SK-N-SH (cell line): ENCODE measurements at regions not wholly inside any gene's neighbourhood (a gene's known extent, or its start where the extent isn't known, plus 50 kb on each side); places are given as distances from the start of the nearest gene placed in this dataset.

ENCODE experiments used
- CTCF ChIA-PET: fragments of 300-600, 350-600 bp; formaldehyde crosslinking; extraction: SDS; loops from one replicate; lab custom pipeline; 2021; lab: Yijun Ruan, JAX
- POLR2A ChIA-PET: fragments of 350-600 bp; sonication (Branson Sonifier 250); formaldehyde crosslinking; extraction: SDS; loops from one replicate; lab custom pipeline; 2020; ENCODE audit warnings: antibody characterized with exemption, inconsistent platforms; lab: Yijun Ruan, JAX
- DNase-seq: peaks from one replicate; pipeline ENCODE4 v3.0.0; 2012
- H2AFZ ChIP-seq: fragments of 200-600 bp; sonication (generic); 2 replicates; pipeline ENCODE4 v1.8.1; 2016; ENCODE audit warnings: antibody characterized with exemption, mild to moderate bottlenecking, low read depth
- H3F3A ChIP-seq: fragments of 200-600 bp; sonication (generic); replicated peaks from 2 replicates; pipeline ENCODE3; 2016; ENCODE audit warnings: antibody characterized with exemption, mild to moderate bottlenecking; ENCODE audit not compliant: insufficient read depth
- H3K27ac ChIP-seq, 2 experiments: fragments of 200-500 bp in 1 of 2; fragments of 200-600 bp in 1 of 2; sonication (Bioruptor generic) in 1 of 2; sonication (generic), shearing (Covaris generic) in 1 of 2; 2 replicates each; pipeline versions ENCODE4 v1.5.1 to v1.6.1; 2014 to 2016; ENCODE audit warnings: low read depth in 2 of 2, inconsistent platforms in 1 of 2, low read length in 1 of 2, mild to moderate bottlenecking in 1 of 2, mixed read lengths in 1 of 2
- H3K27me3 ChIP-seq: fragments of 200-600 bp; sonication (generic), shearing (Covaris generic); 2 replicates; pipeline ENCODE4 v1.6.1; 2016; ENCODE audit warnings: mixed run types; ENCODE audit not compliant: insufficient read depth
- H3K36me3 ChIP-seq, 2 experiments: fragments of 200-500 bp in 1 of 2; fragments of 200-600 bp in 1 of 2; sonication (Bioruptor generic) in 1 of 2; sonication (generic) in 1 of 2; replicated peaks in 1 of 2; 2 replicates each; pipeline versions ENCODE3 to v1.5.1; 2014 to 2016; ENCODE audit warnings: low read length in 1 of 2, mild to moderate bottlenecking in 1 of 2; ENCODE audit not compliant: insufficient read depth in 2 of 2, control insufficient read depth in 1 of 2
- H3K4me1 ChIP-seq, 2 experiments: fragments of 200-500 bp in 1 of 2; fragments of 200-600 bp in 1 of 2; sonication (Bioruptor generic) in 1 of 2; sonication (generic), shearing (Covaris generic) in 1 of 2; 2 replicates each; pipeline versions ENCODE4 v1.5.1 to v1.6.1; 2014 to 2016; ENCODE audit warnings: low read depth in 1 of 2, low read length in 1 of 2, mixed run types in 1 of 2; ENCODE audit not compliant: insufficient read depth in 2 of 2, control insufficient read depth in 1 of 2
- H3K4me2 ChIP-seq: fragments of 200-600 bp; sonication (generic), shearing (Covaris generic); 2 replicates; pipeline ENCODE4 v1.6.1; 2017; ENCODE audit warnings: mixed run types
- H3K4me3 ChIP-seq, 2 experiments: fragments of 200-500 bp in 1 of 2; fragments of 200-600 bp in 1 of 2; sonication (Bioruptor generic) in 1 of 2; sonication (generic), shearing (Covaris generic) in 1 of 2; 2 replicates each; pipeline versions ENCODE4 v1.5.1 to v1.8.1; 2014 to 2016; ENCODE audit warnings: low read depth in 2 of 2, inconsistent platforms in 1 of 2, low read length in 1 of 2, mild to moderate bottlenecking in 1 of 2, mixed read lengths in 1 of 2, moderate library complexity in 1 of 2
- H3K79me2 ChIP-seq: fragments of 200-600 bp; sonication (generic); 2 replicates; pipeline ENCODE4 v1.8.1; 2017; ENCODE audit warnings: mild to moderate bottlenecking; ENCODE audit not compliant: insufficient read depth
- H3K9ac ChIP-seq: fragments of 200-600 bp; sonication (generic); 2 replicates; pipeline ENCODE4 v1.6.1; 2017; ENCODE audit warnings: mixed run types
- H3K9me2 ChIP-seq: fragments of 200-600 bp; sonication (generic); 2 replicates; pipeline ENCODE4 v1.6.1; 2017; ENCODE audit warnings: mixed run types
- H3K9me3 ChIP-seq: fragments of 200-600 bp; sonication (generic); 2 replicates; pipeline ENCODE4 v1.6.1; 2017; ENCODE audit warnings: mixed run types, mild to moderate bottlenecking, moderate library complexity
- H4K20me1 ChIP-seq: fragments of 200-600 bp; sonication (generic); 2 replicates; pipeline ENCODE4 v1.6.1; 2017; ENCODE audit warnings: mild to moderate bottlenecking, mixed run types; ENCODE audit not compliant: insufficient read depth
- CHD2 ChIP-seq: fragments of 150-350 bp; IDR thresholded peaks from 2 replicates; pipeline ENCODE4 v1.6.1; 2018; ENCODE audit warnings: low read length; ENCODE audit not compliant: partially characterized antibody
- CTCF ChIP-seq: fragments of 200-600 bp; sonication (generic); IDR thresholded peaks from 2 replicates; pipeline ENCODE4 v1.6.1; 2017; ENCODE audit warnings: antibody characterized with exemption, mild to moderate bottlenecking, moderate library complexity
- ELF1 ChIP-seq: IDR thresholded peaks from 2 replicates; pipeline ENCODE4 v1.4.0; 2012
- EZH2phosphoT487 ChIP-seq: fragments of 200-600 bp; sonication (generic); IDR thresholded peaks from 2 replicates; pipeline ENCODE4 v1.6.1; 2017; ENCODE audit warnings: low read depth, mixed run types, mild to moderate bottlenecking, antibody characterized with exemption, moderate library complexity, borderline replicate concordance
- FOSL2 ChIP-seq: IDR thresholded peaks from 2 replicates; pipeline ENCODE4 v1.4.0; 2012; ENCODE audit warnings: low read depth, mild to moderate bottlenecking, moderate library complexity, borderline replicate concordance
- FOXJ3 ChIP-seq: sonication (generic); formaldehyde crosslinking; IDR thresholded peaks from 2 replicates; pipeline ENCODE4 v1.5.1; 2020; ENCODE audit warnings: mild to moderate bottlenecking, missing genetic modification reagents
- IRF3 ChIP-seq: fragments of 150-350 bp; IDR thresholded peaks from 2 replicates; pipeline ENCODE4 v1.6.1; 2016; ENCODE audit warnings: mild to moderate bottlenecking, low read depth, low read length
- JUND ChIP-seq: IDR thresholded peaks from 2 replicates; pipeline ENCODE4 v1.4.0; 2012
- MAX ChIP-seq: IDR thresholded peaks from 2 replicates; pipeline ENCODE4 v1.4.0; 2012; ENCODE audit warnings: low read depth
- MEF2A ChIP-seq: IDR thresholded peaks from 2 replicates; pipeline ENCODE4 v1.4.0; 2012; ENCODE audit warnings: low read depth, borderline replicate concordance
- MXI1 ChIP-seq: IDR thresholded peaks from 2 replicates; pipeline ENCODE4 v1.6.1; 2012; ENCODE audit warnings: mild to moderate bottlenecking, low read depth, low read length, improper control_type of control experiment
- PBX3 ChIP-seq: IDR thresholded peaks from 2 replicates; pipeline ENCODE4; 2012
- POLR2AphosphoS5 ChIP-seq: IDR thresholded peaks from 2 replicates; pipeline ENCODE4 v1.6.1; 2012; ENCODE audit warnings: low read depth, low read length
- RAD21 ChIP-seq: IDR thresholded peaks from 2 replicates; pipeline ENCODE4 v1.6.1; 2012; ENCODE audit warnings: mild to moderate bottlenecking, low read length
- RCOR1 ChIP-seq: fragments of 150-350 bp; IDR thresholded peaks from 2 replicates; pipeline ENCODE4 v1.6.1; 2017; ENCODE audit warnings: antibody characterized with exemption, low read length
- RFX5 ChIP-seq: IDR thresholded peaks from 2 replicates; pipeline ENCODE4 v1.6.1; 2012; ENCODE audit warnings: mild to moderate bottlenecking, improper control_type of control experiment, low read length
- SIN3A ChIP-seq: IDR thresholded peaks from 2 replicates; pipeline ENCODE4 v1.6.1; 2012; ENCODE audit warnings: low read depth, mild to moderate bottlenecking, low read length, moderate library complexity, borderline replicate concordance
- SMC3 ChIP-seq: IDR thresholded peaks from 2 replicates; pipeline ENCODE4 v1.6.1; 2012; ENCODE audit warnings: low read depth, low read length, improper control_type of control experiment
- TCF12 ChIP-seq: IDR thresholded peaks from 2 replicates; pipeline ENCODE4 v1.4.0; 2012
- USF1 ChIP-seq: IDR thresholded peaks from 2 replicates; pipeline ENCODE4 v1.4.0; 2012; ENCODE audit warnings: low read depth, borderline replicate concordance
- ZBTB33 ChIP-seq: IDR thresholded peaks from 2 replicates; pipeline ENCODE4 v1.4.0; 2012; ENCODE audit warnings: low read depth, borderline replicate concordance
- WGBS: methylation state at CpG from one replicate; pipeline ENCODE4 v1.1.6; 2017; ENCODE audit warnings: low lambda C conversion rate; 5-methylcytosine and 5-hydroxymethylcytosine counted together

GRCh38 chrX:35741142-35741541 lies 57.0 kb upstream of the MAGEB16 start (continued):
- TF ChIP-seq PBX3: no peak

GRCh38 chrX:35743331-35743730 lies 54.8 kb upstream of the MAGEB16 start:
- H3F3A ChIP-seq: no peaks in the 10 kb centered on the region
- ChIA-PET POLR2A (no interaction called here), CTCF (interaction anchor here (1.4 kb wide), 1 partner anchor 147 kb away, joined by 3 read pairs; no protein-coding TSS in a partner anchor)
- H3K79me2 ChIP-seq: no peaks in the 10 kb centered on the region
- H3K4me1 ChIP-seq: no peaks in the 10 kb centered on the region
- 5% methylated on average over 2 of the region's 2 CpGs for WGBS
- H3K36me3 ChIP-seq: no peaks in the 10 kb centered on the region
- no peak overlapping the region for H3K27ac ChIP-seq
- H3K9ac ChIP-seq: no peak overlapping the region
- DNase-seq: no peak
- H2AFZ ChIP-seq: no peak overlapping the region
- no peaks in the 10 kb centered on the region for H3K9me3 ChIP-seq
- H4K20me1 ChIP-seq: no peaks in the 10 kb centered on the region
- no peaks in the 10 kb centered on the region for H3K27me3 ChIP-seq
- no peak overlapping the region for H3K4me3 ChIP-seq
- no peak for TF ChIP-seq FOSL2
- no peak for TF ChIP-seq JUND
- no peak for TF ChIP-seq MEF2A
- TF ChIP-seq MXI1: no peak
- TF ChIP-seq TCF12: no peak
- TF ChIP-seq CHD2: no peak
- no peak for TF ChIP-seq FOXJ3 (CRISPR knock-in tag)
- TF ChIP-seq POLR2AphosphoS5: no peak
- TF ChIP-seq SMC3: no peak
- TF ChIP-seq USF1: no peak
- no peak for TF ChIP-seq RFX5
- no peak for TF ChIP-seq EZH2phosphoT487
- TF ChIP-seq ELF1: no peak
- no peak for TF ChIP-seq RCOR1
- no peak for TF ChIP-seq RAD21
- no peak for TF ChIP-seq ZBTB33
- no peak for TF ChIP-seq MAX
- no peak for TF ChIP-seq CTCF
- TF ChIP-seq IRF3: no peak
- no peak for TF ChIP-seq SIN3A
- no peaks in the 10 kb centered on the region for H3K9me2 ChIP-seq
- H3K4me2 ChIP-seq: no peak overlapping the region
